LNCaP clone FGC (cell line): ENCODE measurements at regions not wholly inside any gene's neighbourhood (a gene's known extent, or its start where the extent isn't known, plus 50 kb on each side); places are given as distances from the start of the nearest gene placed in this dataset.
"Not testable (repeated sequence)": the region's sequence is repeated elsewhere in the genome, so short reads cannot be mapped to it uniquely, and the experiment has no call there.

Experiments used
- DNase-seq: peaks from one replicate; pipeline ENCODE4 v3.0.0-alpha.2; 2011; ENCODE audit warnings: low read depth
- H3K4me3 ChIP-seq: 2 replicates; pipeline ENCODE4 v1.5.1; 2011; ENCODE audit warnings: mild to moderate bottlenecking, low read depth, low read length, control low read depth
- TF ChIP-seq, protein P1 (sequence below): IDR thresholded peaks from 2 replicates; pipeline ENCODE4 v1.5.1; 2012; ENCODE audit warnings: mild to moderate bottlenecking; ENCODE audit not compliant: control insufficient read depth, insufficient read depth; ENCODE audit errors: extremely low read depth

DNA sequence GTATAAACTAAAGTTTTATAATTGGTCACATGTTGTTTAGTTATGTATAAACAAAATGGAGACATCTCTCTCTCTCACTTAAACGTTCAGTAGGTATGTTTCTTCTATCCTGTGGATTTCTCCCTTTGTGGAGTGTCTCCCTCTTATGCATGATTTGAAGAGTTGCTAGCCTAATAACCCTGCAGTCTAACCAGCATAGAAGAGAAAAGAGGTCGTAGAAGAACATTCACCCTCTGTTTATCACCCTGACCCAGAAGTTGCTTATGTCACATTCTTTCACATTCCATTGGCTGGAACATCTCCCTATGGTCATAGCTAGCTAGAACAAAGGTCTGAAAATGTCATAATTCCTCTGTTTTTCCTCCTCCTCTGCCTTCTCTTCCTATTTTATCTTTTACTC lies 176.8 kb upstream of the PCDH20 start:
- DNase-seq = no peak

DNA sequence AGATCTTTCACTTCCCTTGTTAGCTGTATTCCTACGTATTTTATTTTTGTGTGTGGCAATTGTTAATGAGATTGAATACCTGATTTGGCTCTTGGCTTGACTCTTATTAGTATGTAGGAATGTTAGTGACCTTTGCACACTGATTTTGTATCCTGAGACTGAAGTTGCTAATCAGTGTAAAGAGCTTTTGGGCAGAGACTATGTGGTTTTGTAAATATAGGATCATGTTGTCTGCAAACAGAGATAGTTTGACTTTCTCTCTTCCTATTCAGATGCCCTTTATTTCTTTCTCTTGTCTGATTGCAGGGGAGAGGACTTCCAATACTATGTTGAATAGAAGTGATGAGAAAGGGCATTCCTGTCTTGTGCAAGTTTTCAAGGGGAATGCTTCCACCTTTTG lies 160.3 kb upstream of the PCDH20 start:
- H3K4me3 ChIP-seq = no peak overlapping the region
- TF ChIP-seq, protein P1, sequence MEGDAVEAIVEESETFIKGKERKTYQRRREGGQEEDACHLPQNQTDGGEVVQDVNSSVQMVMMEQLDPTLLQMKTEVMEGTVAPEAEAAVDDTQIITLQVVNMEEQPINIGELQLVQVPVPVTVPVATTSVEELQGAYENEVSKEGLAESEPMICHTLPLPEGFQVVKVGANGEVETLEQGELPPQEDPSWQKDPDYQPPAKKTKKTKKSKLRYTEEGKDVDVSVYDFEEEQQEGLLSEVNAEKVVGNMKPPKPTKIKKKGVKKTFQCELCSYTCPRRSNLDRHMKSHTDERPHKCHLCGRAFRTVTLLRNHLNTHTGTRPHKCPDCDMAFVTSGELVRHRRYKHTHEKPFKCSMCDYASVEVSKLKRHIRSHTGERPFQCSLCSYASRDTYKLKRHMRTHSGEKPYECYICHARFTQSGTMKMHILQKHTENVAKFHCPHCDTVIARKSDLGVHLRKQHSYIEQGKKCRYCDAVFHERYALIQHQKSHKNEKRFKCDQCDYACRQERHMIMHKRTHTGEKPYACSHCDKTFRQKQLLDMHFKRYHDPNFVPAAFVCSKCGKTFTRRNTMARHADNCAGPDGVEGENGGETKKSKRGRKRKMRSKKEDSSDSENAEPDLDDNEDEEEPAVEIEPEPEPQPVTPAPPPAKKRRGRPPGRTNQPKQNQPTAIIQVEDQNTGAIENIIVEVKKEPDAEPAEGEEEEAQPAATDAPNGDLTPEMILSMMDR = no peak
- DNase-seq = no peak

More for the DNA sequence above, 176.8 kb upstream of the PCDH20 start:
- TF ChIP-seq, protein P1 = no peak
- H3K4me3 ChIP-seq = no peak overlapping the region

- TF ChIP-seq, protein P1 = no peak
- H3K4me3 ChIP-seq = no peak overlapping the region
- no peak for DNase-seq
Measured at GRCh38 chr13:61563645-61564044, 148.0 kb upstream of the PCDH20 start.

DNA sequence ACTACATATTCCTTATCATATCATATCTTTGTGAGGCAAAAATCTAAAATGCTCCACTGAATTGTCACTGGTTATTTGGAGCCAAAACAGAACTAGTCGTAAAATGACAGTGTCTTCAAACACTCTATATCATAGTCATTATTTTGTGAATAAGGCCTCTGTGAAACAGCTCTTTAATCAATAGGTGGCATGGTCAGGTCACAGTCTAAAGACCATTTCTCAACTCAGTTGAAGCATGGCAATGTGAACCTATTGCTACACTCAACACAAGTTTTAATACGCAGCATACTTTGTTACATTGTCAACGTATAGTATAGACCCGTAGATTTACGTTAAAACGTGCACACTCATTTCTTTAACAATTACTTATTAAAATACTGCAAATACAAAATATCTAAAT lies 131.3 kb upstream of the PCDH20 start:
- H3K4me3 ChIP-seq = no peak overlapping the region
- TF ChIP-seq, protein P1 = no peak
- DNase-seq = no peak

GRCh38 chr13:61546413-61546812 lies 130.8 kb upstream of the PCDH20 start:
- TF ChIP-seq, protein P1 = no peak
- no peak for DNase-seq
- no peak overlapping the region for H3K4me3 ChIP-seq

DNA sequence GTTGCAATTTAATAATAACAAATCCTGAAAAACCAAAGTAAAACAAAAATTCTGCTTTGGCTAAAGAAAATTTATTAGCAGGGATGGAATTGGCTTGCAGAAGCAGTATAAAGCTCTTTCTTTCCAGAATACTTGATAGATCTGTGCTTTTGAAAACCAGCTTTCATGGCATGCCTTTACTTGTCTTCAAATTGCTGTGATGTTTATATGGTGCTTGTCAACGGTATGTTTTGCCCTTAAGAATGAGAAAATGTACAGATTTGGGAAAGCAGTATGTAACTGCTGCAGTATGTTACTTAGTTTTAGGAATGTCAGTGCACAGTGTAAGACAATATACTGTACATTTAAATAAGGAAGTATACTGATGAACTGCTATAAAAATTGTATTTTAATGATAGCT lies 120.8 kb upstream of the PCDH20 start:
- TF ChIP-seq, protein P1 = no peak
- no peak for DNase-seq
- H3K4me3 ChIP-seq = no peak overlapping the region

DNA sequence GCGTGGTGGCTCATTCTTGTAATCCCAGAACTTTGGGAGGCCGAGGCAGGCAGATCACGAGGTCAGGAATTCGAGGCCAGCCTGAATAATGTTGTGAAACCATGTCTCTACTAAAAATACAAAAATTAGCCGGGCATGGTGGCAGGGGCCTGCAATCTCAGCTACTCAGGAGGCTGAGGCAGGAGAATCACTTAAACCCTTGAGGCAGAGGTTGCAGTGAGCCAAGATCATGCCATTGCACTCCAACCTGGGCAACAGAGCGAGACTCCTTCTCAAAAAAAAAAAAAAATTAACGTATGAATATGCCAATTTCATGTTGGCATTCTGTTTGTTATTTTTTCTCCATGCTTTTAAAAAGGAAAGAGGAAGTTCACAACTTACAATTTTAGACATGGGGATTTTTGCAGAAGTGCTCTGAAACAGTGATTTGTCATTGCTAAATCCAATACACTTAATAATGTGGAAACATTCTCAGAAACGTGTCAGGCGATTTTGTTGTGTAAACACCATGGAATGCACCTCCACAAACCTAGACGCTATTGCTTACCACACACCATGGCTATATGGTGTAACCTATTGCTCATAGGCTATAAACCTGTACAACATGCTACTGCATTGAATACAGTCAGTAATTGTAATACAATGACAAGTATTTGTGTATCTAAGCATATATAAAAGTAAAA lies 115.9 kb upstream of the PCDH20 start:
- no peak overlapping the region for H3K4me3 ChIP-seq
- no peak for DNase-seq
- TF ChIP-seq, protein P1 = no peak

DNA sequence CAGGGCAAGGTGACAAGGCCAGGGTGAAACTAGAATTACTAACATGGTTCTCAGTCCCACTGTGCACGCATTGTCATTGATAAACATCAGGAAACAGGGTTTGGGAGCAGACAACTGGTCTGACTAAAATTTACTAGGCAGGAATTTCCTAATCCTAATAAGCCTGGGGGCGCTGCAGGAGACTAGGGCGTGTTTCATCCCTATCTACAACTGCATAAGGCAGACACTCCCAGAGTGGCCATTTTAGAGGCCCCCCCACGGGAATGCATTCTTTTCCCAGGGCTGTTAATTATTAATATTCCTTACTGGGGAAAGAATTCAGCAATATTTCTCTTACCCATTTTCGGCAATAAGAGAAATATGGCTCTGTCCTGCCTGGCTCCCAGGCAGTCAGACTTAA lies 103.6 kb upstream of the PCDH20 start:
- H3K4me3 ChIP-seq, DNase-seq: not testable (repeated sequence)
